ENCODE measurements at regions not wholly inside any gene's neighbourhood (a gene's known extent, or its start where the extent isn't known, plus 50 kb on each side); places are given as distances from the start of the nearest gene placed in this dataset.

DNA sequence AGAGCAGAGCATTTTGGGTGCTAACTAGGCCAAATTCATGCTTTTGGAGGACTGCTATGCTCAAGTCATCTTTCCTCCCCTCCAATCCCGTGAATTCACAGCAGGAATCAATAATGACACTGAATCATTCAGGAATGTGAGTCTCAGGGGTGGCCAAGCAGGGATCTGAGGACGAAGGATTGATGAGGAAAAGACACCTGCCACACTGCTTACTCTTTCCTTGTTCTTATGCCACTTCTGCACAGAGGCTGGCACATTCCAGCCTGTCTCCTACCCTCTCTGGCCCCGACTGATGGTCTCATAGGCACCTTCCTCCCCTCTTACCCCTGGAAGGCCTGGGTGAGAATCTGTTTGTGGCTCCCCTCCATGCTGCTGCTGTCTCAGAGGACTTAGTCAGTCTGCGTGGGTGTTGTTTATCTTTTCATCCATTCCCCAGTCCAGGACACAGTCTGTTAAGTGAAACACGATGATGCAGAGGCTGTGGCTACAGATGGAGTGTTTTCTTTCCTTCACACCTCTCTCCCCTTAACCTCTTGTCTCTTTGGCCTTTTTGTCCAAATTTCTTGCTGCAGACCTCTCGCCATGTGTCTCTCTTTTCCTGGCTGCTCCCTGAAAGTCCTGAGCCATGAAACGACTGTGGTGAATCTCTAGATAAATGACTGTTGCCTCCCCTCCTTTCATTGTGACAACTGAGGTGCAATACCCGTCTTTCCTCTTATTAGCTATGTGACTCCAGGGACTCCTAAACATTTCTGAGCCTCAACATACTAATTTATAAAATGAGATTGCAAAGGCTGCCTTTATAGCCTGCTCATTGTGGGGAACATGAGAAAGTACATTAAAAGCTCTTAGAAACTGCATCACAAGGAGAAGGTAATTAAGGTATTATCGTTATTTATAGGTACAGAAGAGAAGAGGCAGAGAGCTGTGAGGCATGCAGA lies 86.9 kb downstream of the RDH14 start:
- TF ChIP-seq ZNF565 (CRISPR knock-in tag; conservative IDR thresholded peaks at IDR 0.05; ENCODE audit: low read depth): no peak
- no peak for TF ChIP-seq RARB (CRISPR knock-in tag; IDR thresholded peaks at IDR 0.05)
- TF ChIP-seq BACH2 (CRISPR knock-in tag; IDR thresholded peaks at IDR 0.05; ENCODE audit: borderline replicate concordance): no peak
